Nephron progenitor cell (in vitro differentiated cells): ENCODE measurements at regions not wholly inside any gene's neighbourhood (a gene's known extent, or its start where the extent isn't known, plus 50 kb on each side); places are given as distances from the start of the nearest gene placed in this dataset.
"Not testable (repeated sequence)": the region's sequence is repeated elsewhere in the genome, so short reads cannot be mapped to it uniquely, and the experiment has no call there.

Source experiments
- DNase-seq: peaks from one replicate; pipeline ENCODE4 v3.0.0; 2021
- H3K27ac Mint-ChIP-seq: 2 replicates; pipeline ENCODE4 v1.8.0; 2021; ENCODE audit warnings: mild to moderate bottlenecking, moderate library complexity, mixed read lengths
- H3K27me3 Mint-ChIP-seq: 2 replicates; pipeline ENCODE4 v1.8.0; 2021; ENCODE audit warnings: mild to moderate bottlenecking, low read depth, mixed read lengths; ENCODE audit not compliant: poor library complexity
- H3K36me3 Mint-ChIP-seq: 2 replicates; pipeline ENCODE4 v1.8.0; 2021; ENCODE audit warnings: low read depth, mixed read lengths
- H3K4me1 Mint-ChIP-seq: 2 replicates; pipeline ENCODE4 v1.8.0; 2021; ENCODE audit warnings: mixed read lengths
- H3K4me3 Mint-ChIP-seq: 2 replicates; pipeline ENCODE4 v1.8.0; 2021; ENCODE audit warnings: mild to moderate bottlenecking, moderate library complexity, mixed read lengths
- H3K9me3 Mint-ChIP-seq: 2 replicates; pipeline ENCODE4 v1.8.0; 2021; ENCODE audit warnings: mild to moderate bottlenecking, moderate library complexity, mixed read lengths
- CTCF ChIP-seq: fragments of 200-600 bp; sonication (generic); IDR thresholded peaks from 2 replicates; pipeline ENCODE4 v1.5.0; 2021; ENCODE audit warnings: antibody characterized with exemption

DNA sequence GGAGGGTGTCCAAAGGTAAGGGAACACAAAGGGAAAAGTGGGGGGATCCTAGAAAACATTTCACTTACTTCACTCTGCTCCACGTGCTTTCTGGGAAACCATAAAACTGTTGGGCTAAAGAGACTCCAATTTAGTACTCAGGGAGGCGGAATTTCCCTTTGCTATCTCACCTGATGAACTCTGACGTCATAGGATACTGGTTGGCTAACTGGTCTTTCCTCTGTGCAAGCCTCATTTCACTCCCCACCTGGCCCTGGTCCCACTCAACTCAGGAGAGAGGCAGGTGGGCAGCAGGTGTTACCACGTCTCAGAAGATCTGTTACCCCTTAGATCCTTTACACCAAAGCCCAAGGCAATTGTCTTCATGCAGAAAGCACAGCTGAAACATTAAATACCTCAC is 51.8 kb upstream of the PMAIP1 start:
- Mint-ChIP-seq H3K27me3 (peaks cover 12% of the 10 kb centered on the region), H3K27ac (no peak overlapping the region), H3K4me1 (peaks cover 18% of the 10 kb centered on the region), H3K4me3 (no peak overlapping the region), H3K36me3 (no peaks in the 10 kb centered on the region), H3K9me3 (no peaks in the 10 kb centered on the region)
- no peak for DNase-seq
- no peak for TF ChIP-seq CTCF

- Mint-ChIP-seq H3K4me1 (peaks cover 18% of the 10 kb centered on the region), H3K27me3 (peaks cover 11% of the 10 kb centered on the region)
- H3K36me3 Mint-ChIP-seq, H3K27ac Mint-ChIP-seq, H3K9me3 Mint-ChIP-seq, H3K4me3 Mint-ChIP-seq, DNase-seq: not testable (repeated sequence)
Measured at GRCh38 chr18:59847491-59847846, 52.3 kb upstream of the PMAIP1 start.

- H3K36me3 Mint-ChIP-seq: no peaks in the 10 kb centered on the region
- no peaks in the 10 kb centered on the region for H3K9me3 Mint-ChIP-seq
- H3K27me3 Mint-ChIP-seq: peaks cover 13% of the 10 kb centered on the region
- TF ChIP-seq CTCF: no peak
- H3K27ac Mint-ChIP-seq: no peak overlapping the region
- H3K4me1 Mint-ChIP-seq: peaks cover 13% of the 10 kb centered on the region
- no peak overlapping the region for H3K4me3 Mint-ChIP-seq
- DNase-seq: no peak
Measured at GRCh38 chr18:59846814-59847490, 52.8 kb upstream of the PMAIP1 start.

DNA sequence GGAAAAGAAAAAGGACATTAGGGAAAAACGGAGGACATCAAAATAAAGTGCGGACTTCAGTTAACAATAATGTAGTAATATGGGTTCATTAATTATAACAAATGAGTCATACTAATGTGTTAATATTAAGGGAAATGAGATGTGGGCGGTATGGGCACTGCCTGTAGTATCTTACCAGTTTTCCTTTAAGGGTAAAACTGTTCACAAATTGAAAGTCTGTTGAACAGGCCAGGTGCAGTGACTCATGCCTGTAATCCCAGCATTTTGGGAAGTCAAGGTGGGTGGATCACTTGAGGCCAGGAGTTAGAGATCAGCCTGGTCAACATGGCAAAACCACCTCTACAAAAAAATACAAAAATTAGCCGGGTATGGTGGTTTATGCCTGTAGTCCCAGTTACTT is 56.8 kb upstream of the PMAIP1 start:
- DNase-seq: no peak
- Mint-ChIP-seq H3K4me1 (peaks cover 5% of the 10 kb centered on the region), H3K9me3 (no peaks in the 10 kb centered on the region), H3K4me3 (no peak overlapping the region), H3K27ac (no peak overlapping the region), H3K27me3 (peaks cover 16% of the 10 kb centered on the region), H3K36me3 (no peaks in the 10 kb centered on the region)
- no peak for TF ChIP-seq CTCF

DNA sequence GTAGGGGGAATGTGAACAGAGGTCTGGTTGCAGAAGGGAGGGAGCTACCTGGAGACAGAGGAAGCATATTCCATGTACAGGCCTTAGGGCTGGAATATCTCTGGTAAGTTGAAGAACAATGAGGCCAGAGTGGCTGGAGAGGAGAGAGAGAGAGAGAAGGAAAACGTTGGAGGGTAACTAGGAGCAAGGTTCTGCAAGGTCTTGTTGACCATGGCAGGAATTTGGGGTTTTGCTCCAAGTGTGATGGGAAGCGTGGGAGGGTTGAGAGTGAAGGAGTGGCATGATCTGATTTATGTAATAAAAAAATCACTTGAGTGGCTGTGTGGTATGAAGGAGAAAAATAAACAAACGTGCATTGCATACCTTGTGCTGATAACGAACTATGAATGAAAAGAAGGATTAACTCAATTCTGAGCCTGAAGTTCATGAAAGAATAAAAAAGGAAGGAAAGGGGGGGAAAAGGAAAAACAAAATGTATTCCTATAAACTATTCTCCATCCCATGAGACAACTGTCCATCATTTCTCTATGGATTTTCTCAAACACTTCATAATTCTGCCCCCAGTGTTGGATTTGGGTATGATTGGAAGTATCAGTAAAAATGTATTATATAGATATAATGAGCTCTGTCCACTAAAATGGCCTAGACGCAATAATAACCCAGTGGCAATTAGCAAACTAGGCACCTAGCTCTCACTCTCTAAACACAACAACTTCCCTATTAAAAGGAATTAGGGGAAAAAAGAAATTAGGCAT is 59.7 kb upstream of the PMAIP1 start:
- Mint-ChIP-seq H3K27ac (no peak overlapping the region), H3K9me3 (no peaks in the 10 kb centered on the region), H3K4me3 (no peak overlapping the region), H3K27me3 (peaks cover 16% of the 10 kb centered on the region), H3K36me3 (no peaks in the 10 kb centered on the region), H3K4me1 (peaks cover 11% of the 10 kb centered on the region)
- DNase-seq: no peak
- TF ChIP-seq CTCF: no peak

DNA sequence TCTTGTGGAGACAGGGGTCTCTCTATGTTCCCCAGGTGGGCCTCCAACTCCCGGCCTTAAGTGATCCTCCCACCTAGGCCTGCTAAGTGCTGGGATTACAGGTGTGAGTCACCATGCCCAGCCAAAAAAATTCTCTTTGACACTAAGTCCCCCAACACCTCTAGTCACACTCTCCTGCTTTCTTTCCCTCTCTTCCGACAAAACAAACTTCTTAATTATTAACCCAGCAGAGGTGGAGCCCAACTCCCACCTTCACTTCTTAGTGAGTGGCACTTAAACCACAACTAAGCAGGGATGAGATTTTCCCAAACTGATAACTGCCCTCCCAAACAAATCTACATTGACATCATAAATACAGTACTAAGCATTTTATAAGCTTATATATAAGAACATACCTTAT is 60.5 kb upstream of the PMAIP1 start:
- DNase-seq: no peak
- H3K36me3 Mint-ChIP-seq: no peaks in the 10 kb centered on the region
- H3K27me3 Mint-ChIP-seq: peaks cover 16% of the 10 kb centered on the region
- no peaks in the 10 kb centered on the region for H3K9me3 Mint-ChIP-seq
- H3K4me3 Mint-ChIP-seq: no peak overlapping the region
- TF ChIP-seq CTCF: no peak
- no peak overlapping the region for H3K27ac Mint-ChIP-seq
- peaks cover 17% of the 10 kb centered on the region for H3K4me1 Mint-ChIP-seq
